Fibroblast of peridontal ligament (primary cell): ENCODE measurements at regions not wholly inside any gene's neighbourhood (a gene's known extent, or its start where the extent isn't known, plus 50 kb on each side); places are given as distances from the start of the nearest gene placed in this dataset.
A peak's percentile ranks its signal among the peaks of the same experiment; 100 is the strongest.
"Not testable (repeated sequence)": the region's sequence is repeated elsewhere in the genome, so short reads cannot be mapped to it uniquely, and the experiment has no call there.

ENCODE experiments used
- DNase-seq: peaks from one replicate; pipeline ENCODE4 v3.0.0-alpha.2; 2010; ENCODE audit errors: extremely low read depth

DNA sequence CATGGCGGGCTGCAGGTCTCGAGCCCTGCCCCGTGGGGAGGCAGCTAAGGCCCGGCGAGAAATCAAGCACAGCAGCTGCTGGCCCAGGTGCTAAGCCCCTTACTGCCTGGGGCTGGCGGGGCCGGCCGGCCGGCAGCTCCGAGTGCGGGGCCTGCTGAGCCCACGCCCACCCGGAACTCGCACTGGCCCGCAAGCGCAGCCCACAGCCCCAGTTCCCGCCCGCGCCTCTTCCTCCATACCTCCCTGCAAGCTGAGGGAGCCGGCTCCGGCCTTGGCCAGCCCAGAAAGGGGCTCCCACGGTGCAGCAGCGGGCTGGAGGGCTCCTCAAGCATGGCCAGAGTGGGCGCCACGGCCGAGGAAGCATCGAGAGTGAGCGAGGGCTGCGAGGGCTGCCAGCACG lies 270.5 kb upstream of the ZNF804A start:
- DNase-seq, result not testable (repeated sequence)

DNA sequence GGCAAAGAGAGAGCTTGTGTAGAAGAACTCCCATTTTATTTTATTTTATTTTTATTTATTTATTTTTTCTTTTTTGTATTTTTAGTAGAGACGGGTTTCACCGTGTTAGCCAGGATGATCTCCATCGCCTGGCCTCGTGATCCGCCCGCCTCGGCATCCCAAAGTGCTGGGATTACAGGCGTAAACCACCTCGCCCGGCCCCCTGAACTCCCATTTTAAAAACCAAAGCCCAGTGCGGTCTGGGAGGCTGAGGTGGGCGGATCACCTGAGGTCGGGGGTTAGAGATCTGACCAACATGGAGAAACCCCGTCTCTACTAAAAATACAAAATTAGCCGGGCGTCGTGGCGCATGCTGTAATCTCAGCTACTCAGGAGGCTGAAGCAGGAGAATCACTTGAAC lies 267.8 kb upstream of the ZNF804A start:
- not testable (repeated sequence) for DNase-seq

DNA sequence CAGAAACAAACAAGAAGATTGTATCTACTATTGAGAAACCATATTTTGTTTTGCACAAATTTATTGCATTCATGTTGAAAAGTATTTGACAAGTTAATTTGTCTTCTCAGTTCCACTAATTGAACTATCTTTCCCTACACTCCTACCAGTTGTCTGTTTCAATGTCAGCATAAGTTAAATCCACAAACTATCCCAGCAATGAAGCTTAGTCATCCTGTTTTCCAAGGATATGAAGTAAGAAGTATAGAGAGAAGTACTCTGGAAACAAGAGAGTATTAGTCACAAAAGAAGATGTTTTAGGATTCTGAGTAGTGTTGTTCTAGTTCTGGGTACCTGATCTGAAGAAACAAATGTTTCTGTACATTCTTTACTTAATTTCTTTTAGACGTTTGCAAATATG lies 261.6 kb upstream of the ZNF804A start:
- DNase-seq, result peak; percentile 41

DNA sequence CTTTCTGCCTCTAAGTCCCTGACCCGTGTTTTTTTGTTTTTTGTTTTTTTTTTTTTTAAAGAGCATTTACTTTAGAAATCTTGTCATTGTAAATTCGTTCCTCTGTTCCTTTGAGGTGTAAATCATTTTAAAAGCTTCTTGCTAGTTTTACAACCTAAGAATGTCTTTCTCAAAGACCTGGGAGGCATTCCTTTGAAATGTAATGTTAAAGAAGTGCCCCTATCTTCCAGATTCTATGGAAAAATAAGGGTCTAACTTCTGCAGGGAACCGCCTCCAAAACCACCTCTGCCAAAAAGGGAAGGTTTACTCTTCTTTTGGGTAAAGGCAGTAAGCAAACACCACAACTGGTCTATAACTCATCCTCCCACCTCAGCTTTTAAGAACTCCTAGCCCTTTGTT lies 259.6 kb upstream of the ZNF804A start:
- no peak for DNase-seq

DNA sequence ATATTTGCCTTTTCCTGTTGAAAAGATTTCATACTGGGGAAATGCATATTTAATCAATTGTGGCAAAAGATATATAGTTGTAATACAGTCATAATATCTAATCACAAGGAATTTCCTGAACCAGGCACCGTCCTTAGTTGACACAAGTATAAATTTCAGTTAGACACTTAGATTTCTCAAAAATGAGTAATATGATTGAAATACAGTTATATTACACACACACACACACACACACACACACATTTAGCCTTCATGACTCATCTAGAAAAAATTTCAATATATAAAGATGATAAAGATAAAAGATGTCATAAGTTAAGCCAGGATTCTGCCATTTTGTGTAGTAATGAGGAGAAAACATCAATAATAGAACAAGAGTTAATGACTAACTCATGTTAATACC lies 258.4 kb upstream of the ZNF804A start:
- DNase-seq, result peak; percentile 37

DNA sequence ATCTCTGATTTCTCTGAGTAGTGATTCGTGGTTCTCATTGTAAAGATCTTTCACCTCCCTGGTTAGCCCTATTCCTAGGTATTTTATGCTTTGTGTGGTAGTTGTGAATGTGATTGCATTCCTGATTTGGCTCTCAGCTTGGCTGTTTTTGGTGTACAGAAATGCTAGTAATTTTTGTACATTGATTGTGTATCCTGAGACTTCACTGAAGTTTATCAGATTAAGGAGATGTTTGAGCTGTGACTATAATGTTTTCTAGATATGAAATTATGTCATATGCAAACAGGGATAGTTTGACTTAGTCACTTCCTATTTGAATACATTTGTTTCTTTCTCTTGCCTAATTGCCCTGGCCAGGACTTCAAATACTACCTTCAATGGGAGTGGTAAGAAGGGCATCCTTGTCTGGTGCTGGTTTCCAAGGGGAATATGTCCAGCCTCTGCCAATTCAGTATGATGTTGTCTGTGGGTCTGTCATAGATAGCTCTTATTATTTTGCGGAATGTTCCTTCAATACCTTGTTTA lies 251.9 kb upstream of the ZNF804A start:
- DNase-seq, result no peak

DNA sequence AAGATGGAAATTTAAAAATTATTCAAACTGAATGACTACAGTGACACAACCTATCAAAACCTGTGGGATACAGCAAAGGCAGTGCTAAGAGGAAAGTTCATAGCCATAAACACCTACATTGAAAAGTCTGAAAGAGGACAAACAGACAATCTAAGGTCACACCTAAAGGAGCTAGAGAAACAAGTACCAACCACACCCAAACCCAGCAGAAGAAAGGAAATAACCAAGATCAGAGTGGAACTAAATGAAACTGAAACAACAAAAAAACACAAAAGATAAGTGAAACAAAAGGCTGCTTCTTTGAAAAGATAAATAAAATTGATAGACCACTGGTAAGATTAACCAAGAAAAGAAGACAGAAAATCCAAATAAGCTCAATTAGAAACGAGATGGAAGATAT lies 247.2 kb upstream of the ZNF804A start:
- DNase-seq, result no peak

DNA sequence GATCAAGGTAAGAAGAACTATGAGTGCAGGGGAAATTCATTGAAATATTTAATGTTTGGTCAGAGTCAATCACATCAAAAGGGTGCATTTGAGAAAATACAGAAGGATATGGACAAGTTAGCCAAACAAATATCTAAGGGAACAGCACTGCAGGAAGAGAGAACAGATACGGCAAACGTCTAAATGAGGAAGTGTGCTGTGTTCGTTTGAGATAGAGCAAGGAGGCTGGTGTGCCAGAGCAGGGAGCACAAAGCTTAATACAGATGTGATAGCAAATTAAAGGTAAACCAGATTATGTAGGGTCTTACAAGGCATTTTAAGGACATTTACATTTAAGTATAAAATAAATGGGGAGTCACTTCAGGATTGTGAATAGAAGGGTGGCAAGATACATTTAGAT lies 241.3 kb upstream of the ZNF804A start:
- DNase-seq, result no peak

DNA sequence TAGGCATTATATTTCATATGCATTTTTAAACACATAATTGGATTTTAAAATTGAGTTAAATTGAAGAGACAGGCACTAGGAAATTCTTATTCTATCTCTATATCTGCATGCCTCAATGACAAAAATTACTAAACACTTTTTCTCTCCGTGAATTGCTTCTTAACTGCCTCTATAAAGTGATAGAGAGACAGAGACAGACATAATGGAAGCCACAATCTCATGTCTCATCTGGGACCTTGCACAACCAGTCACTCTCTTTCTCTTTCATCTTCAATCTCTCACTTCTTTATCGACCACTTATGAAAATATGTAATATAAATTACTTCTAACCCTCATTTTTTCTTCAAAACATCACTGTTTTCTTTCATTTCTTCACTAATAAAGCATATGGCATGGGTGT lies 238.9 kb upstream of the ZNF804A start:
- DNase-seq, result no peak

DNA sequence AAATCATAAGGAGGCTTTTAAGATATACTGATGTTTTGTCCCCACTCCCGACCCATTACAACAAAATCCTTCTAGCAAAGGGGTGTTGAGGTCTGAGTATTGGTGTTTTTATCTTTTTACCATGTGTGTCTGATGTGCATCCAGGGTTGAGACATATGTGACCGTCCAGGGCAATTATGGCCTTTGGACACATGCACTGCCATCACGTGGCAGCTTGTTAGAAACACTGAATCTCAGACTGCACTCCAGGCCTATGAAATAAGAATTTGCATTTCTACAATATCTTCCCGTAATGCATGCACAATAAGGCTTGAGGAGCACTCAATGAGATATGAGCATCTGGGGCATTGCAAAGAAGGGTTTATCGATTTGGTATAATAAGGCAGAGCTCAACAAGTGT lies 235.1 kb upstream of the ZNF804A start:
- DNase-seq, result no peak

DNA sequence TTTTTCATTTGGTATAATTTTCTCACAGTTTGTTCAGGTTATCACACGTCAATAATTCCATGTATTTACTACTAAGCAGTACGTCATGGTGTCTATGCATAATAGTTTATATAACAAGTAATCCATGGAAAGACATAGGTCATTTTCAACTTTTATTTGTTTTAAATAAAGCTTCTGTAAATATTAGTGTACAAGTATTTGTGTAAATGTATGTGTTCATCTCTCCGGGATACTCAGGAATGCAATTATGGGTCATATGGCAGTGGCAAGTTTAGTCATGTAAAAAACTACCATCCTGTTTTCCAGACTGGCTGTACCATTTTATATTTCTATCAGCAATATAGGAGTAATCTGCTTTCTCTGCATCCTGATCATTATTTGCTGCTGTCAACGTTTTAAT lies 231.1 kb upstream of the ZNF804A start:
- no peak for DNase-seq

DNA sequence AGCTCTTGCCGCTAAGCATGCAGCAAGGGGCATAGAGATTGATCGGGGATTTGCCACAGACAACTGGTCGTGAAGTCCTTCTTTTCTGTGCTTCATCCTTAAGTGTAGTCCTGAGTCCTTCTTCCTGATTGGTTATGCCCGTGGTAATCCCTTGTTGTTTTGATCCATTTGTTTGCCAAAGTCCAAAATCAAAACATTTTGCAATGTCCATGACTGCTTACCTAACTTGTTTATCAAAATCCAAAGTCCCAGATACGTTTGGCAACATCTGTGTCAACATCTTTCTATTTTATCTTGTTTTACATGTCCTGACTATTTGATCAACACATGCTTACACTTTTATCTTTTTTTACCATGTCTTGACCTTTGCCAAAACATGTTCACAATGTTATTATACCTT lies 229.0 kb upstream of the ZNF804A start:
- no peak for DNase-seq

DNA sequence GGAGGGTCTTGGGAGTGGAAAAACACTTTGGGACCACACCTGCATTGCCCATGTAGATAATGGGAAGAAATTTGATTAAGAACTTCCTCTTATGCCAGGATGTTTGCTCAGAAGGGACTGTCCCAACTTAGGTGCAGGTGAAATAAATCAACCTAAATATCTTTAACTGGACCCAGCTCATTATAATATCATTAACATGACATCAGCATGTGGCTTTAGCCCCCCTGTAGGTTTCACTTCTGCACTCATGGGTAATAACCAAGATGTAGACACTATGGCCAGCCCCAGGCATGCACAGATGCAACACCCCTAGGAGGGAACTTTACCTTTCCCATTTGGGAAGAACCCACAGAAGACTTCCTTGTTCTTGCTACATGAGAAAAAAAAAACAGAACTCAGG lies 227.4 kb upstream of the ZNF804A start:
- no peak for DNase-seq

DNA sequence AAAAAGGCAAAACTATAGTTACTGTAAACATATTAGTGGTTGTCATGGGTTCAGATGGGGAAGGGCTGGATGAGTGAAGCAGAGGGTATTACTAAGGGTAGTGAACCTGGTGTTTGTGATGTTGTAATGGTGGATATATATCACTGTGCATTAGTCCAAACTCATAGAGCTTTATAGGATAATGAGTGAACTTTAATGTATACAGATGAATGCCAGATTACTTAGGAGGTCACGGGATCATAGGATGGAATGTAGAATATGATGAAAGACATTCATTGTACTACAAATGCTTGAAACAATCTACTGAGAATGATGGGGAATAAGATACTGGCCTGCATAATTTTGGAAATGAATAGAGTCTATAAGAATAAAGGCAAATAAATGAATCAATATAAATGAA lies 226.7 kb upstream of the ZNF804A start:
- peak; percentile 6 for DNase-seq

DNA sequence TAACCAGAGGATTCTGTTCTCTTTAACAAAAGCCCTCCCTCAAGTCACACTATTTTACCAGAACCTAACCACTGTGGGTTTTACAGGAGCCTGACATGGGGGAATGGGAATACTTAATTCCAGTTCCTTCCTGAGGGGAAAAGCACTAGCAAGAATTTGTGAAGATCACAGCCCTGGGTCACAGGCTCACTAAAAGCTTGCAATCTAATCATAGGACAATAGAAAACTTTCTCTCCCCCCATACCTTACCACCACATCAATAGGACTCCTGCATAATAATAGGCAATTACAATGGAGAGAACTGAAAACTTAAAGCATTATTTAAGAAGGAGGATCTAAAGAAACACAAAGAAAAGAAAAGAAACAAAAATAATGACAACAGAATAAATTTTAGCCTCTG lies 225.8 kb upstream of the ZNF804A start:
- no peak for DNase-seq

DNA sequence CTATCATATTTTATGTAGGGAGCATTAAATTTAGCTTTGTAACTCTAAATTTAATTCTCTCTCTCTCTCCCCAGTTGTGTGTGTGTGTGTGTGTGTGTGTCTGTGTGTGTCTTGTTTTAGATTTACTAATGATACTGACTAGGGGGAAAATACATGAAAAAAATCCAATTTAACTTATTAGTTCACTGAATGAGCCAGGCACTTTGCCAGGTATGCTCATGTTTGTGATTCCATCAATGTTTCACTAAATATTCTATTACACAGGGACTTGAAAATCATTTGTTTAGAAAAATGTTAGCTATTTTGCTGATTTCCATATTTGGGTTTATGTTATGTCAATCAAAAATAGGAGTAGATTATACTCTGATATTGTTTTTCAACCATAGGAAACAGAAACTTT lies 203.7 kb upstream of the ZNF804A start:
- peak; percentile 6 for DNase-seq

DNA sequence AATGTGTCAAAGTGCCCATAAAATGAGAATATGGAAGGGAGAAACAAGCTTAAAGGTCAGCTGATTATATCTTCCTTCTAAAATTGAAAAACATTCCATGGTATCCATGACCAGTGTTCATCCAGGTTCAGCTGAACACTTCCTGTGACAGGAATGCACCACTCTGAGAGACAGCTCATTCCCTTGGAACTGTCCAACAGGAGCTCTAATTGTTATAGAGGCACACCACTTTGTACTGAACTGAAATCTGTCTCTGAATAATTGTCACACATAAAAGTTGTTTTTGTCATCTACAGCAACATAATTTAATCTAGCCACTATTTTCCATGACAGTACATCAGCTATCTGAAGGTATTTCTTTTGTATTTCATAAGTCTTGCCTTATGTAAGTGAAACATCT lies 195.9 kb upstream of the ZNF804A start:
- no peak for DNase-seq

DNA sequence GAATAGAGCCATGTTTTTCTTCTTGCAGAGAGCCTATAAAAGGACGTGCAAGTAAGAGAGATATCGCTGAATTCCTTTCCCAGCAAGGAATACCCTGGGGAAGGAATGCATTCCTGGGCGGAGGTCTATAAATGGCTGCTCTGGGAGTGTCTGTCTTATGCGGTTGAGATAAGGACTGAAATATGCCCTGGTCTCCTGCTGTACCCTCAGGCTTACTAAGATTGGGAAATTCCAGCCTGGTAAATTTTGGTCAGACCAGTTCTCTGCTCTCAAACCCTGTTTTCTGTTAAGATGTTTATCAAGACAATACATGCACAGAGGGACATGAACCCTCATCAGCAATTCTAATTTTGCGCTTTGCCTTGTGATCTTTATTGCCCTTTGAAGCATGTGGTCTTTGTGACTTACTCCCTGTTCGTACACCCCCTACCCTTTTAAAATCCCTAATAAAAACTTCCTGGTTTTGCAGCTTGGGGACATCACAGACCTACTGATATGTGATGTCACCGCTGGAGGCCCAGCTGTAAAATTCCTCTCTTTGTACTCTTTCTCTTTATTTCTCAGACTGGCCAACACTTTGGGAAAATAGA lies 191.2 kb upstream of the ZNF804A start:
- not testable (repeated sequence) for DNase-seq

DNA sequence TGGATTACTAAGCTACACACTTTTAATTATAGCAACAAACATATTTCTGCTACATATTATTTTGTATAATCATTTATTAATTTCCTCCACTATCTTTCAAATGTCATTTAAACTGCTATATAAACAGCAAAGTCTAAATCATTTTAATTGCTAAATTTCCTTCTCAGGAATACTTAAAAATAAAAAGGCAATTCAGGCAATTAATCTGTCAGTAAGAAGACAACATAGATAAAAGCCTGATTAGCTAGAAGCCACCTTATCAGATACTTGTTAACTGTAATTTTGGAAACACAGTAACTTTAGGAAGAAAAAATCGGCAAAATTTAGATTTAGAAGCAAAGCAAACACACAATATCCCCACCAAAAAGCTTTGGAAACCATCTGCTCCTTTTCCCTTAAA lies 188.2 kb upstream of the ZNF804A start:
- no peak for DNase-seq

DNA sequence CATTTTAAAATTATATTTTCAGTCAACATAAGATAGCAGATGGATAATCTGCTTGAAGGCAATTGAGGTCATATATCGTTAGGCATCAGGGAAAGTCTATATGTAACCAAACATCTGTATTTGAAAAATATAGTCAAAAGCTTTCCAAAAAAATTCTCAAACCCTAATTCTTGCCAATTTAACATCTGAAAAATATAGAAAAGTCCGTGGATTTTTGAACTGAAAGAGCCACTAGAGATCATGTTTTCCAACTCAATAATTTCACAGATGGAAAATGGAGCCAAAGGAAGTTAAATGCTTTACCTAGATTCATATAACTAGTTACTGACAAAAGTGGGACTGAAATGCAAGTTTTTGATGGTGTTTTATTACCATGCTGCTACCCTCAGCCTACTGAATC lies 185.1 kb upstream of the ZNF804A start:
- no peak for DNase-seq

DNA sequence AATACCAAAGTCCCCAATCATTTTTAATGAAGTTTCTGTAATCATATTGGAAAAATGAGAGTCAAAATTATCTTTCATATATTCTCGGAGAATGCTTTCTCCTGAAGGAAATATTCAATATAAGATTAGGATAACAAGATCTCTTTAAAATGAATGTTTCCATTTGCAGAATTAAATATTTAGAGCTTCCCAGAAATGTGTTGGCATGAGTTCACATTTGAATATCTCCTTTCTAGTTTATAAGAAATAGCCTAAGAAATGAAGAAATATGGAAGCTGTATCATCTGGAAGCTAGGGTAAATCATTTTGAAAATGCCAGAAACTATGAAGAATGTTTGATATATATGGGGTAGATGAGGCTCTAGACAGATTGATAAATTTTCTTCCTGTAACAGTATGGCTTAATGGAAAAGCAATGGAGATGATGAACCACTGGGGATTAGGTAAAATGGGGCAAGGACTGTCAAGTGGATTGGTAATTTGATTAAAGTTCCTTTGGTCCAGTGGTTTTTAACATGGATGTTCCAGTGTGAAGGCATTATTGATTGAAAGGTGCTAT lies 184.6 kb upstream of the ZNF804A start:
- DNase-seq, result no peak

DNA sequence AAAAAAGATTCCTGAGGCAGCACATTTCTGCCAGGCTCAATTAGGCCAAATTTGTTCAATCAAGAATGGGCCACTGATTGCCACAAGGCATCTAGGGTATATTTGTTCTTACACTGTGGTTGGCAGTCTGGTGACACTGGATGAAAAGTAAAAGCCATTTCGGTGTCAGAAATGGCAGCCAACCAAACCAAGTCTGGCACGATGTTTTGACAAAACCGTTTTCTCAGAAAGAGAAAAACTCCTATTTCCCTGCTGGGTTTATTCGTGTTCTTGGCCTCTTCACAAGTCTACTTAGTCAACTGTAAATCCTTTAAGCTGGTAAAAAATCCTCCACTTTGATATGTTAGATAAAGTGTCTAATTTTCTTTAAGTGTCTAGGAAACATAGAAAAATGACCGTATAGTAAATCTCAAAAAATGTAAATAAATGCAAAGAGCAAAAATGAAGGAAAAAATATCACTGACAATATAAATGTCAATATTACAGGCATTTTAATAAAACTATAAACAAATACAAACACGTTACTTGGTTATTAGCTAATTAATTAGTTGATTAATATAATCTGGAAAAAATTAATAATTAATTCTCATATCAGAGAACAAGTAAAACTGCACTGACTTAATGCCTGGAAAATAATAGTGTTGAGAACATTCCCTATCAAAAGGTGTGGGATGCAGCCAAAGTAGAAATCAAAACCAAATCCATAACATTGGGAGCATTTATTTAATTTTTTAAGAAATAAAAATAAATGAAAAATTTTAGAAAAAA lies 182.0 kb upstream of the ZNF804A start:
- no peak for DNase-seq

DNA sequence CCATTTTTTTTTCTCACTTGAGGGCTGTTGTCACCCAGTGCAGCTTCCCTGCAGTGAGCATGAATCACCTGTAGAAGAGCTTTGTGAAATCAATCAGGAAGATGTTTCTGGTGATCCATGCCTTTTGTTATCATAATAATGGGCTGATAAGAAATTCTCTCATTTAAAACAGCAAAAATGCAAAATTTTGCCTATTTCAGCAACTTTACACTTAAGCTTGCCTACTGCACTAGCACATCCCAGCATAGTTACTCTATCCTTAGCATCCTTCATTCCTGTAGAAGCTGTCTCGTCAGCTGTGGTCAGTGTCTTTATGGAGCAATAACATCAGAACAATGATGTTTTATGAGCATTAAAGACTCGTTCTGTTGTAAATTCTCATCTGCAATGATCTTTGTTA lies 178.6 kb upstream of the ZNF804A start:
- DNase-seq, result no peak
